Endothelial cell of umbilical vein (primary cell): ENCODE measurements at regions not wholly inside any gene's neighbourhood (a gene's known extent, or its start where the extent isn't known, plus 50 kb on each side); places are given as distances from the start of the nearest gene placed in this dataset.

ENCODE experiments used
- BruUV-seq: library from RNA; stranded (reverse); fragments of 400-500 nt; replicated peaks from 2 replicates; lab custom pipeline; 2021; lab: Mats Ljungman, UMichigan
- CTCF ChIA-PET: fragments of 300-600, 350-600 bp; sonication (Branson Sonifier 250); formaldehyde crosslinking; loops from one replicate; lab custom pipeline; 2021; ENCODE audit warnings: antibody characterized with exemption, inconsistent platforms; lab: Charles Lee
- POLR2A ChIA-PET: fragments of 300-600, 350-600 bp; sonication (Branson Sonifier 250); formaldehyde crosslinking; loops from one replicate; lab custom pipeline; 2021; ENCODE audit warnings: antibody characterized with exemption, inconsistent platforms; lab: Charles Lee
- DNase-seq: peaks from one replicate; pipeline ENCODE4 v3.0.0-alpha.2; 2011; ENCODE audit warnings: low read depth, low spot score
- FAIRE-seq: peaks from 2 replicates; lab custom pipeline; 2011; peaks lifted over from hg19 to GRCh38; lab: Jason Lieb, UNC
- H2AFZ ChIP-seq: 2 replicates; pipeline ENCODE4 v1.6.0; 2012; ENCODE audit warnings: low read depth, low read length, control low read depth, inconsistent platforms
- H3K27ac ChIP-seq: 2 replicates; pipeline ENCODE4 v1.5.1; 2011; ENCODE audit warnings: low read depth, mild to moderate bottlenecking, control low read depth, low read length, moderate library complexity; ENCODE audit not compliant: insufficient read depth
- H3K27me3 ChIP-seq, 2 experiments: 2 replicates each; pipeline versions ENCODE4 v1.6.0 to v1.6.1; 2011; ENCODE audit warnings: low read length in 2 of 2, mixed read lengths in 1 of 2; ENCODE audit not compliant: control insufficient read depth in 2 of 2, insufficient read depth in 2 of 2
- H3K36me3 ChIP-seq, 2 experiments: 2 replicates in 1 of 2; 3 replicates in 1 of 2; pipeline ENCODE4 v1.5.1; 2011; ENCODE audit warnings: low read length in 2 of 2, mild to moderate bottlenecking in 1 of 2, moderate library complexity in 1 of 2; ENCODE audit not compliant: control insufficient read depth in 2 of 2, insufficient read depth in 2 of 2; ENCODE audit errors: extremely low read depth in 1 of 2
- H3K4me1 ChIP-seq: 3 replicates; pipeline ENCODE4 v1.5.1; 2011; ENCODE audit warnings: mild to moderate bottlenecking, low read length; ENCODE audit not compliant: control insufficient read depth, insufficient read depth; ENCODE audit errors: extremely low read depth
- H3K4me2 ChIP-seq: 2 replicates; pipeline ENCODE4 v1.6.1; 2011; ENCODE audit warnings: low read length, control low read depth, mixed read lengths; ENCODE audit not compliant: insufficient read depth
- H3K4me3 ChIP-seq, 3 experiments: fragments of 200-600 bp in 1 of 3; sonication (generic), shearing (Covaris generic) in 1 of 3; replicated peaks in 1 of 3; 2 replicates each; pipeline ENCODE4 v1.5.1; 2011 to 2016; ENCODE audit warnings: control low read depth in 3 of 3, low read length in 3 of 3, mild to moderate bottlenecking in 2 of 3, inconsistent platforms in 1 of 3, low read depth in 1 of 3, moderate library complexity in 1 of 3; ENCODE audit not compliant: insufficient read depth in 1 of 3
- H3K79me2 ChIP-seq: 2 replicates; pipeline ENCODE4 v1.6.0; 2012; ENCODE audit warnings: low read length, inconsistent platforms; ENCODE audit not compliant: control insufficient read depth, insufficient read depth
- H3K9ac ChIP-seq: replicated peaks from 2 replicates; pipeline ENCODE3; 2011; ENCODE audit warnings: low read length, control low read depth; ENCODE audit not compliant: insufficient read depth; ENCODE audit errors: extremely low read depth
- H3K9me1 ChIP-seq: replicated peaks from 3 replicates; pipeline ENCODE4 v1.6.0; 2011; ENCODE audit warnings: mild to moderate bottlenecking, low read length; ENCODE audit not compliant: control insufficient read depth, insufficient read depth; ENCODE audit errors: extremely low read depth
- H3K9me3 ChIP-seq: replicated peaks from 2 replicates; pipeline ENCODE4 v1.5.1; 2012; ENCODE audit warnings: low read length, inconsistent platforms; ENCODE audit not compliant: control insufficient read depth, insufficient read depth
- H4K20me1 ChIP-seq: replicated peaks from 2 replicates; pipeline ENCODE3; 2011; ENCODE audit warnings: mild to moderate bottlenecking, low read length; ENCODE audit not compliant: control insufficient read depth, insufficient read depth; ENCODE audit errors: extremely low read depth
- EZH2 ChIP-seq: IDR thresholded peaks from 2 replicates; pipeline ENCODE4 v1.6.1; 2012; ENCODE audit warnings: borderline replicate concordance, low read depth, mild to moderate bottlenecking, moderate library complexity, low read length, inconsistent platforms; ENCODE audit not compliant: severe bottlenecking
- FOS ChIP-seq: IDR thresholded peaks from 2 replicates; pipeline ENCODE4 v1.6.1; 2011; ENCODE audit warnings: mild to moderate bottlenecking, low read length, moderate library complexity, borderline replicate concordance; ENCODE audit not compliant: insufficient read depth
- GATA2 ChIP-seq: IDR thresholded peaks from 2 replicates; pipeline ENCODE4 v1.7.0; 2011; ENCODE audit warnings: low read depth, mild to moderate bottlenecking, moderate library complexity, mixed read lengths, low read length; ENCODE audit not compliant: insufficient read length, insufficient read depth
- JUN ChIP-seq: IDR thresholded peaks from 2 replicates; pipeline ENCODE4 v1.6.1; 2011; ENCODE audit warnings: borderline replicate concordance, low read depth; ENCODE audit not compliant: insufficient read length, insufficient read depth
- MYC ChIP-seq: IDR thresholded peaks from one replicate; pipeline ENCODE4 v1.6.1; 2011; ENCODE audit warnings: mild to moderate bottlenecking, low read depth, low read length
- POLR2A ChIP-seq: IDR thresholded peaks from 2 replicates; pipeline ENCODE4 v1.6.1; 2012; ENCODE audit warnings: low read depth, mild to moderate bottlenecking, control low read depth, low read length
- POLR2AphosphoS5 ChIP-seq: IDR thresholded peaks from 2 replicates; pipeline ENCODE4 v1.6.1; 2012; ENCODE audit warnings: low read depth, mild to moderate bottlenecking, control low read depth, low read length, moderate library complexity; ENCODE audit not compliant: insufficient read depth
- dilution Hi-C: fragments of 300-500 bp; cut with MboI; formaldehyde crosslinking; loops from one replicate; pipeline ENCODE4 v1.15.0; 2019; ENCODE audit warnings: low sequenced_read_pairs; ENCODE audit not compliant: extremely low pct_ligation_motif_present
- intact Hi-C: fragments of 100-400 bp; cut with micrococcal nuclease; formaldehyde crosslinking; loops from one replicate; pipeline ENCODE4 v1.10.0; 2022
- TF ChIP-seq, protein P1 (sequence below): IDR thresholded peaks from 2 replicates; pipeline ENCODE4 v1.6.1; 2011; ENCODE audit not compliant: insufficient read depth, insufficient read length
- TF ChIP-seq, protein P2 (sequence below), 2 donors: IDR thresholded peaks; 1 replicate in 1 of 2; 2 replicates in 1 of 2; pipeline ENCODE4 v1.5.1; 2011; ENCODE audit warnings: low read length in 2 of 2, mild to moderate bottlenecking in 2 of 2, moderate library complexity in 2 of 2, control low read depth in 1 of 2, inconsistent platforms in 1 of 2, low read depth in 1 of 2; ENCODE audit not compliant: insufficient read depth in 1 of 2; ENCODE audit errors: extremely low read depth in 1 of 2

DNA sequence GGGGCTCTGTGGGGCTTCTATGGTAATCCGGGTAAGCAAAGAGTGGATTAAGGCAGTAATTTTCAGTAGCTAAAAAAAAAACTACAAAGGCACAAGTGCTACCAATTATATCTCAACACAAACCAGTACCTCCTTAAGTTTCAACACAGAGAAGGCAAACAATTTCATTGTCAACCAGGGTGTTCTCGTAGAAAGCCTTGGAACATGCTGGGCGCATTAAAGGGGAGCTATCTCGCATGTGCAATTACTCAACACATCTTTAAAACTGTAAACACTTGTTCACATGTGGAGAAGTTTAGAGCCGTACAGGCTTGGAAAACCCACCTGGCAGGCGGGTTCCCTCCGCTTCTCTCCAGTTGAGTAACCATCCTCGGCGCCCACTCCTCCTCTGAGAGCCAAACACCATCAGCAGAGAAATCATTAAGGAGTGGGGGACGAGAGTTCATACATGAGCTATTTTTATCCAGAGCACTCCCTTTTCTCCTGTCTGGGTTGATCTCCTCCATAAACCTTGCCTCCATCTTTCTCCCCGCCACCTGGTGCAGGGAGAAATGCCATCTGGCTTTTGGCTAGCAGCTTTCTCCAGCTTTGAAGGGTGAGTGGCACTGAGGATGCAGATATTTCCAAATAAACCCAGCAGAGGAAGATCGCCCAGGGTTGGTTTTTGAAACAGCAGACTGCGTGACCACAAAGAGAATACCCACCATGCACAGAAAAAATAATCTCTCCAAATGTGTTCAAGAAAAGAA is 287.1 kb downstream of the WDR11 start:
- intact Hi-C loops (no loop called here), dilution Hi-C loops (no loop called here)
- ChIA-PET CTCF (no interaction called here), POLR2A (no interaction called here)
- Histone ChIP-seq H3K79me2 (no peaks in the 10 kb centered on the region), H3K36me3 (no peaks in the 10 kb centered on the region), H3K27ac (no peak overlapping the region), H3K9me3 (no peaks in the 10 kb centered on the region), H3K9me1 (no peaks in the 10 kb centered on the region), H3K9ac (no peak overlapping the region), H3K27me3 (no peaks in the 10 kb centered on the region), H2AFZ (no peak overlapping the region), H3K4me2 (no peak overlapping the region), H3K4me3 (no peak overlapping the region), H3K4me1 (no peaks in the 10 kb centered on the region), H4K20me1 (no peaks in the 10 kb centered on the region)
- DNase-seq (no peak), FAIRE-seq (no peak)
- BruUV-seq = no TSS peak
- TF ChIP-seq, protein P1, sequence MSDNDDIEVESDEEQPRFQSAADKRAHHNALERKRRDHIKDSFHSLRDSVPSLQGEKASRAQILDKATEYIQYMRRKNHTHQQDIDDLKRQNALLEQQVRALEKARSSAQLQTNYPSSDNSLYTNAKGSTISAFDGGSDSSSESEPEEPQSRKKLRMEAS = no peak
- no peak for TF ChIP-seq GATA2
- no peak for TF ChIP-seq EZH2
- no peak for TF ChIP-seq MYC
- no peak for TF ChIP-seq JUN

DNA sequence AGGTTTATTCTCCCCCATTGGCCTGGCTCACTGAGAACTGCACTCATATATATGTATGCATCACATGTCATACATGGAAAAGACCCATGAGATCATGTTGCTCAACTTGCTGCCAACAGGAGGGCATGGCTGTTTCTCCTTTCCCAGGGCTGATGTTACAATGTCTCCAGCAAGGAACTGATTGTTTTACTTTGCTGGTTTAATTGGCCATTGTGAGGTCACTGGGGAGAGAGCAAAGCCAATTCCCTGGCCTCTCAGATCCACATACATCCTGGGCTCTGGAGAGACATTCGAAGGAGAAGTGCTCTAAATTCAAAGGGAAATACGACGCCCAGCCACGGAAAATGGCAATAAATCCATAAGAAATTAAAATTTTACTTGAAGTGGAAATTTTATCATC is 287.8 kb downstream of the WDR11 start:
- H3K4me2 ChIP-seq = no peak overlapping the region
- POLR2A ChIA-PET = no interaction called here
- H3K79me2 ChIP-seq = no peaks in the 10 kb centered on the region
- H3K4me1 ChIP-seq = no peaks in the 10 kb centered on the region
- no peaks in the 10 kb centered on the region for H3K36me3 ChIP-seq
- no peak overlapping the region for H3K27ac ChIP-seq
- intact Hi-C loops = no loop called here
- no peaks in the 10 kb centered on the region for H4K20me1 ChIP-seq
- no TSS peak for BruUV-seq
- no peak overlapping the region for H3K4me3 ChIP-seq
- no peaks in the 10 kb centered on the region for H3K27me3 ChIP-seq
- no peak overlapping the region for H2AFZ ChIP-seq
- FAIRE-seq (no peak), DNase-seq (no peak)
- TF ChIP-seq EZH2 (no peak), FOS (no peak), POLR2A (no peak), POLR2AphosphoS5 (no peak), GATA2 (no peak), MYC (no peak), JUN (no peak)
- TF ChIP-seq, protein P2, sequence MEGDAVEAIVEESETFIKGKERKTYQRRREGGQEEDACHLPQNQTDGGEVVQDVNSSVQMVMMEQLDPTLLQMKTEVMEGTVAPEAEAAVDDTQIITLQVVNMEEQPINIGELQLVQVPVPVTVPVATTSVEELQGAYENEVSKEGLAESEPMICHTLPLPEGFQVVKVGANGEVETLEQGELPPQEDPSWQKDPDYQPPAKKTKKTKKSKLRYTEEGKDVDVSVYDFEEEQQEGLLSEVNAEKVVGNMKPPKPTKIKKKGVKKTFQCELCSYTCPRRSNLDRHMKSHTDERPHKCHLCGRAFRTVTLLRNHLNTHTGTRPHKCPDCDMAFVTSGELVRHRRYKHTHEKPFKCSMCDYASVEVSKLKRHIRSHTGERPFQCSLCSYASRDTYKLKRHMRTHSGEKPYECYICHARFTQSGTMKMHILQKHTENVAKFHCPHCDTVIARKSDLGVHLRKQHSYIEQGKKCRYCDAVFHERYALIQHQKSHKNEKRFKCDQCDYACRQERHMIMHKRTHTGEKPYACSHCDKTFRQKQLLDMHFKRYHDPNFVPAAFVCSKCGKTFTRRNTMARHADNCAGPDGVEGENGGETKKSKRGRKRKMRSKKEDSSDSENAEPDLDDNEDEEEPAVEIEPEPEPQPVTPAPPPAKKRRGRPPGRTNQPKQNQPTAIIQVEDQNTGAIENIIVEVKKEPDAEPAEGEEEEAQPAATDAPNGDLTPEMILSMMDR (IDR thresholded peaks at IDR 0.05; ENCODE audit: extremely low read depth in 1 of 2, insufficient read depth in 1 of 2, low read depth in 1 of 2, low read length in 2 of 2) = no peak
- TF ChIP-seq, protein P1 = no peak
- CTCF ChIA-PET = no interaction called here
- no peaks in the 10 kb centered on the region for H3K9me1 ChIP-seq
- no peak overlapping the region for H3K9ac ChIP-seq
- dilution Hi-C loops = no loop called here
- H3K9me3 ChIP-seq = no peaks in the 10 kb centered on the region
